Effector memory CD8-positive, alpha-beta T cell (primary cell): ENCODE measurements at regions not wholly inside any gene's neighbourhood (a gene's known extent, or its start where the extent isn't known, plus 50 kb on each side); places are given as distances from the start of the nearest gene placed in this dataset.

Source experiments
- ATAC-seq: fragments of 150-1000 bp; cut with Tn5 transposase; replicated peaks from 2 replicates; pipeline ENCODE4 v1.10.0; 2021; ENCODE audit warnings: mild to moderate bottlenecking, moderate library complexity
- DNase-seq, 3 experiments: peaks; one replicate each; pipeline ENCODE4 v3.0.0; 2021
- H3K27ac Mint-ChIP-seq, 2 donors: one replicate each; pipeline ENCODE4 v1.8.0; 2022; ENCODE audit warnings: mild to moderate bottlenecking in 2 of 2, mixed read lengths in 2 of 2, moderate library complexity in 2 of 2
- H3K27me3 Mint-ChIP-seq, 2 donors: one replicate each; pipeline ENCODE4 v1.8.0; 2022; ENCODE audit warnings: mixed read lengths in 2 of 2
- H3K36me3 Mint-ChIP-seq: one replicate; pipeline ENCODE4 v1.8.0; 2022; ENCODE audit warnings: mild to moderate bottlenecking, moderate library complexity, mixed read lengths; ENCODE audit not compliant: insufficient read depth
- H3K4me1 Mint-ChIP-seq, 2 donors: one replicate each; pipeline ENCODE4 v1.8.0; 2022; ENCODE audit warnings: low read depth in 2 of 2, mixed read lengths in 2 of 2
- H3K4me3 Mint-ChIP-seq, 2 donors: one replicate each; pipeline ENCODE4 v1.8.0; 2022; ENCODE audit warnings: mild to moderate bottlenecking in 2 of 2, mixed read lengths in 2 of 2, moderate library complexity in 2 of 2
- H3K9me3 Mint-ChIP-seq, 2 donors: one replicate each; pipeline ENCODE4 v1.8.0; 2022; ENCODE audit warnings: mixed read lengths in 2 of 2

GRCh38 chr3:168843481-168843880 lies 747.8 kb upstream of the GOLIM4 start:
- Mint-ChIP-seq H3K36me3 (no peaks in the 10 kb centered on the region), H3K27me3 (no peaks in the 10 kb centered on the region), H3K27ac (no peak overlapping the region), H3K4me1 (no peaks in the 10 kb centered on the region), H3K9me3 (no peaks in the 10 kb centered on the region), H3K4me3 (no peak overlapping the region)
- ATAC-seq = no peak
- DNase-seq = no peak

- no peaks in the 10 kb centered on the region for H3K27me3 Mint-ChIP-seq
- ATAC-seq (no peak), DNase-seq (no peak)
- H3K27ac Mint-ChIP-seq = no peak overlapping the region
- no peak overlapping the region for H3K4me3 Mint-ChIP-seq
- H3K9me3 Mint-ChIP-seq = peaks cover 0 to 11% of the 10 kb centered on the region in 2 donors
- no peaks in the 10 kb centered on the region for H3K4me1 Mint-ChIP-seq
- no peaks in the 10 kb centered on the region for H3K36me3 Mint-ChIP-seq
These were observed 743.9 kb upstream of the GOLIM4 start for GRCh38 chr3:168839653-168840052.

GRCh38 chr3:168834558-168834957 lies 738.8 kb upstream of the GOLIM4 start:
- ATAC-seq (no peak), DNase-seq (no peak)
- H3K27ac Mint-ChIP-seq = no peak overlapping the region
- H3K4me1 Mint-ChIP-seq = no peaks in the 10 kb centered on the region
- H3K9me3 Mint-ChIP-seq = peaks cover 2 to 11% of the 10 kb centered on the region in 2 donors
- H3K27me3 Mint-ChIP-seq = no peaks in the 10 kb centered on the region
- H3K36me3 Mint-ChIP-seq = no peaks in the 10 kb centered on the region
- H3K4me3 Mint-ChIP-seq = no peak overlapping the region

- no peaks in the 10 kb centered on the region for H3K36me3 Mint-ChIP-seq
- DNase-seq (no peak), ATAC-seq (no peak)
- H3K9me3 Mint-ChIP-seq = peaks cover 0 to 2% of the 10 kb centered on the region in 2 donors
- no peak overlapping the region for H3K27ac Mint-ChIP-seq
- H3K27me3 Mint-ChIP-seq = no peaks in the 10 kb centered on the region
- H3K4me3 Mint-ChIP-seq = no peak overlapping the region
- H3K4me1 Mint-ChIP-seq = no peaks in the 10 kb centered on the region
These were observed 733.2 kb upstream of the GOLIM4 start for GRCh38 chr3:168828943-168829342.

GRCh38 chr3:168828536-168828935 lies 732.8 kb upstream of the GOLIM4 start:
- no peaks in the 10 kb centered on the region for H3K27me3 Mint-ChIP-seq
- H3K27ac Mint-ChIP-seq = no peak overlapping the region
- ATAC-seq = no peak
- H3K4me3 Mint-ChIP-seq = no peak overlapping the region
- no peak for DNase-seq
- H3K4me1 Mint-ChIP-seq = no peaks in the 10 kb centered on the region
- H3K9me3 Mint-ChIP-seq = peaks cover 0 to 2% of the 10 kb centered on the region in 2 donors
- no peaks in the 10 kb centered on the region for H3K36me3 Mint-ChIP-seq

- Mint-ChIP-seq H3K4me1 (no peaks in the 10 kb centered on the region), H3K9me3 (no peaks in the 10 kb centered on the region), H3K36me3 (no peaks in the 10 kb centered on the region), H3K4me3 (no peak overlapping the region), H3K27me3 (no peaks in the 10 kb centered on the region), H3K27ac (no peak overlapping the region)
- DNase-seq = no peak
- no peak for ATAC-seq
These were observed 732.3 kb upstream of the GOLIM4 start for GRCh38 chr3:168828014-168828413.

GRCh38 chr3:168824107-168824506 lies 728.4 kb upstream of the GOLIM4 start:
- no peak for DNase-seq
- ATAC-seq = no peak
- H3K36me3 Mint-ChIP-seq = no peaks in the 10 kb centered on the region
- no peaks in the 10 kb centered on the region for H3K4me1 Mint-ChIP-seq
- no peak overlapping the region for H3K27ac Mint-ChIP-seq
- no peak overlapping the region for H3K4me3 Mint-ChIP-seq
- H3K9me3 Mint-ChIP-seq = no peaks in the 10 kb centered on the region
- H3K27me3 Mint-ChIP-seq = no peaks in the 10 kb centered on the region

GRCh38 chr3:168823466-168823865 lies 727.7 kb upstream of the GOLIM4 start:
- no peak for DNase-seq

GRCh38 chr3:168820810-168821415 lies 725.2 kb upstream of the GOLIM4 start:
- DNase-seq (no peak), ATAC-seq (no peak)
- Mint-ChIP-seq H3K36me3 (no peaks in the 10 kb centered on the region), H3K27ac (no peak overlapping the region), H3K4me1 (no peaks in the 10 kb centered on the region), H3K27me3 (no peaks in the 10 kb centered on the region), H3K9me3 (peaks cover 9 to 13% of the 10 kb centered on the region in 2 donors), H3K4me3 (no peak overlapping the region)

More at GRCh38 chr3:168823466-168823865, 727.7 kb upstream of the GOLIM4 start:
- Mint-ChIP-seq H3K27me3 (no peaks in the 10 kb centered on the region), H3K36me3 (no peaks in the 10 kb centered on the region), H3K27ac (no peak overlapping the region), H3K4me1 (no peaks in the 10 kb centered on the region), H3K9me3 (no peaks in the 10 kb centered on the region), H3K4me3 (no peak overlapping the region)
- no peak for ATAC-seq

GRCh38 chr3:168817177-168817576 lies 721.5 kb upstream of the GOLIM4 start:
- DNase-seq = no peak
- Mint-ChIP-seq H3K4me3 (no peak overlapping the region), H3K9me3 (peaks cover 10 to 16% of the 10 kb centered on the region in 2 donors), H3K27ac (no peak overlapping the region), H3K4me1 (no peaks in the 10 kb centered on the region), H3K36me3 (no peaks in the 10 kb centered on the region), H3K27me3 (no peaks in the 10 kb centered on the region)
- no peak for ATAC-seq

- H3K4me1 Mint-ChIP-seq = no peaks in the 10 kb centered on the region
These were observed 720.2 kb upstream of the GOLIM4 start for GRCh38 chr3:168815946-168816345.

GRCh38 chr3:168813225-168813802 lies 717.6 kb upstream of the GOLIM4 start:
- Mint-ChIP-seq H3K27ac (no peak overlapping the region), H3K9me3 (peaks cover 10 to 16% of the 10 kb centered on the region in 2 donors), H3K36me3 (no peaks in the 10 kb centered on the region), H3K4me1 (no peaks in the 10 kb centered on the region), H3K4me3 (no peak overlapping the region), H3K27me3 (no peaks in the 10 kb centered on the region)
- no peak for DNase-seq
- ATAC-seq = no peak

More at GRCh38 chr3:168815946-168816345, 720.2 kb upstream of the GOLIM4 start:
- Mint-ChIP-seq H3K36me3 (no peaks in the 10 kb centered on the region), H3K4me3 (no peak overlapping the region), H3K27me3 (no peaks in the 10 kb centered on the region), H3K9me3 (peaks cover 10 to 16% of the 10 kb centered on the region in 2 donors), H3K27ac (no peak overlapping the region)
- DNase-seq = no peak
- no peak for ATAC-seq

- Mint-ChIP-seq H3K4me1 (no peaks in the 10 kb centered on the region), H3K9me3 (peaks cover 12 to 15% of the 10 kb centered on the region in 2 donors), H3K36me3 (no peaks in the 10 kb centered on the region), H3K4me3 (no peak overlapping the region), H3K27ac (no peak overlapping the region), H3K27me3 (no peaks in the 10 kb centered on the region)
- ATAC-seq = no peak
- DNase-seq = no peak
These were observed 716.5 kb upstream of the GOLIM4 start for GRCh38 chr3:168812234-168812633.

GRCh38 chr3:168808596-168808995 lies 712.9 kb upstream of the GOLIM4 start:
- Mint-ChIP-seq H3K4me3 (no peak overlapping the region), H3K36me3 (no peaks in the 10 kb centered on the region), H3K9me3 (peaks cover 5% of the 10 kb centered on the region in 2 donors), H3K4me1 (no peaks in the 10 kb centered on the region), H3K27me3 (no peaks in the 10 kb centered on the region), H3K27ac (no peak overlapping the region)
- no peak for DNase-seq
- no peak for ATAC-seq
